Bronchial epithelial cell (primary cell): ENCODE measurements at regions not wholly inside any gene's neighbourhood (a gene's known extent, or its start where the extent isn't known, plus 50 kb on each side); places are given as distances from the start of the nearest gene placed in this dataset.

Experiments used
- DNase-seq: peaks from one replicate; pipeline ENCODE4 v3.0.0-alpha.2; 2010; ENCODE audit warnings: low read depth
- FAIRE-seq: peaks from 2 replicates; lab custom pipeline; 2011; peaks lifted over from hg19 to GRCh38; lab: Jason Lieb, UNC
- H3K27me3 ChIP-seq: 2 replicates; pipeline ENCODE4 v1.5.1; 2011; ENCODE audit warnings: low read length; ENCODE audit not compliant: control insufficient read depth, insufficient read depth
- H3K36me3 ChIP-seq: 2 replicates; pipeline ENCODE4 v1.5.1; 2011; ENCODE audit warnings: low read length; ENCODE audit not compliant: control insufficient read depth, insufficient read depth
- H3K4me3 ChIP-seq: 2 replicates; pipeline ENCODE4 v1.5.1; 2011; ENCODE audit warnings: mild to moderate bottlenecking, low read depth, low read length, control low read depth
- CTCF ChIP-seq: IDR thresholded peaks from 2 replicates; pipeline ENCODE4 v1.5.1; 2011; ENCODE audit warnings: mild to moderate bottlenecking, moderate library complexity, low read length, control low read depth, inconsistent platforms; ENCODE audit not compliant: insufficient read depth, severe bottlenecking

- no peak for TF ChIP-seq CTCF
Observed at GRCh38 chr15:46713045-46713444, 1004.3 kb upstream of the SEMA6D start.

GRCh38 chr15:46714950-46715349, 1002.4 kb upstream of the SEMA6D start:
- no peak overlapping the region for H3K4me3 ChIP-seq
- FAIRE-seq (no peak), DNase-seq (no peak)
- H3K27me3 ChIP-seq = no peaks in the 10 kb centered on the region
- H3K36me3 ChIP-seq = no peaks in the 10 kb centered on the region
- no peak for TF ChIP-seq CTCF

More at GRCh38 chr15:46713045-46713444, 1004.3 kb upstream of the SEMA6D start:
- no peak for FAIRE-seq
- Histone ChIP-seq H3K4me3 (no peak overlapping the region), H3K27me3 (no peaks in the 10 kb centered on the region), H3K36me3 (no peaks in the 10 kb centered on the region)
- DNase-seq = no peak

GRCh38 chr15:46723308-46723707, 994.0 kb upstream of the SEMA6D start:
- Histone ChIP-seq H3K36me3 (no peaks in the 10 kb centered on the region), H3K4me3 (no peak overlapping the region), H3K27me3 (no peaks in the 10 kb centered on the region)
- DNase-seq (no peak), FAIRE-seq (no peak)
- no peak for TF ChIP-seq CTCF

- TF ChIP-seq CTCF = no peak
- DNase-seq = no peak
- Histone ChIP-seq H3K36me3 (no peaks in the 10 kb centered on the region), H3K27me3 (no peaks in the 10 kb centered on the region), H3K4me3 (no peak overlapping the region)
- FAIRE-seq = no peak
Observed at GRCh38 chr15:46732060-46732459, 985.2 kb upstream of the SEMA6D start.

- no peaks in the 10 kb centered on the region for H3K36me3 ChIP-seq
- H3K27me3 ChIP-seq = no peaks in the 10 kb centered on the region
- FAIRE-seq = no peak
- TF ChIP-seq CTCF = no peak
- DNase-seq = no peak
- no peak overlapping the region for H3K4me3 ChIP-seq
Observed at GRCh38 chr15:46735115-46735514, 982.2 kb upstream of the SEMA6D start.

GRCh38 chr15:46751303-46751702, 966.0 kb upstream of the SEMA6D start:
- FAIRE-seq (no peak), DNase-seq (no peak)
- H3K36me3 ChIP-seq = no peaks in the 10 kb centered on the region
- H3K4me3 ChIP-seq = no peak overlapping the region
- H3K27me3 ChIP-seq = no peaks in the 10 kb centered on the region
- no peak for TF ChIP-seq CTCF
